GM08714 (cell line): ENCODE measurements at regions not wholly inside any gene's neighbourhood (a gene's known extent, or its start where the extent isn't known, plus 50 kb on each side); places are given as distances from the start of the nearest gene placed in this dataset.

Experiments used
- H3K4me3 ChIP-seq: fragments of 200-500 bp; sonication (Bioruptor generic); 2 replicates; pipeline ENCODE4 v1.5.1; 2014; ENCODE audit warnings: mild to moderate bottlenecking, low read length, inconsistent platforms
- ZNF274 ChIP-seq: IDR thresholded peaks from 2 replicates; pipeline ENCODE4 v1.6.1; 2012; ENCODE audit warnings: mild to moderate bottlenecking, low read depth, low read length

DNA sequence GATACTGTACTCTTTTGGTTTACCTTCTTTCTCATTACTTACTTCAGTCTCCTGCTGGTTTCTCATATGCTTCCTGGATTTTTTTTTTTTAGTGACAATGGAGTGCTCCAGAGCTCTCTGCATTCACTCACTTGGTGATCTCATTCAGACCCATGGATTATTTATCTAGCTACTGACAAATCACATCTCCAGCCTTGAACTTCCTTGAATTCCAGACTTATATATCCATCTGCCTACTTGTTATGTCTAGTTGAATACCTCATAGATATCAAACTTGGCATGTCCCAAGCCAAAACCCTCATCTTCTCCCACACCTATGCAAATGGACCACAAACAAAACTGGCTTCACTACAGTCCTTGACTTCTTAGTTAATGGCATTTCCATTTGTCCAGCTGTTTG lies 234.7 kb upstream of the ZPLD1 start:
- no peak overlapping the region for H3K4me3 ChIP-seq

DNA sequence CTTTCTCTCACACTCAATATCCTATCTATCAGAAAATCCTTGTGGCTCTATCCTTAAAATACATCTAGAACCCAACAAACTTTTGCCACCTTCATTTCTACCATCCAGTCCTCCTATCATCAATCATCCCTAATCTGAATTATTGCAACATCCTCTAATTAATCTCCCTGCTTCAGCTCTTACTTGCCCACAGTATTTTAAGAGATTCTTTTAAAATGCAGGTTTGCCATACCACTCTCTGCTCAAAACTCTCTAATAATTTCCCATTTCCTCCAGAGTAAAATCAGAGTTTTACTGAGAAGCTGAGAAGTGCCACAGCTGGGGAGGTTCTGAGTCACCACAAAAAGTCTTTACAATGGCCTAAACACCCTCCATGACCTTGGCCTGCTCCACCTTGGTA lies 234.3 kb upstream of the ZPLD1 start:
- TF ChIP-seq ZNF274 = no peak
- H3K4me3 ChIP-seq = no peak overlapping the region

More for the DNA sequence above, 234.7 kb upstream of the ZPLD1 start:
- TF ChIP-seq ZNF274 = no peak

DNA sequence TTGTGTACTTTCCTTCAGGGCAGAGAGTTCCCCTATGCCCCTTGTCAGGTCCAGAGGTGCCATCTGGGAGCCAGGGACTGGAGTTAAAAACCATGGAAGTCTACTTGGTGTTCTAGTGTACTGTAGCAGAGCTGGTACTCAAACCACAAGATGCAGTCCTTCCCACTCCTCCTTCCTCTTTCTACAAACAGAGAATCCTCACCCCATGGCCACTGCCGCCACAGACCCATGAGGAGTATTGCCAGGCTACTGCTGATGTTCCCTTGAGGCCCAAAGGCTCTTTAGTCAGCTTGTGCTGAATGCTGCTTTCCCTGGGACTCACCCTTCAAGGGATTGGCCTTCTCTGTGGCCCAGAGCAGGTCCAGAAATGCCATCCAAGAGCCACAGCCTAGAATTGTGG lies 229.2 kb upstream of the ZPLD1 start:
- TF ChIP-seq ZNF274 = no peak
- H3K4me3 ChIP-seq = no peak overlapping the region

DNA sequence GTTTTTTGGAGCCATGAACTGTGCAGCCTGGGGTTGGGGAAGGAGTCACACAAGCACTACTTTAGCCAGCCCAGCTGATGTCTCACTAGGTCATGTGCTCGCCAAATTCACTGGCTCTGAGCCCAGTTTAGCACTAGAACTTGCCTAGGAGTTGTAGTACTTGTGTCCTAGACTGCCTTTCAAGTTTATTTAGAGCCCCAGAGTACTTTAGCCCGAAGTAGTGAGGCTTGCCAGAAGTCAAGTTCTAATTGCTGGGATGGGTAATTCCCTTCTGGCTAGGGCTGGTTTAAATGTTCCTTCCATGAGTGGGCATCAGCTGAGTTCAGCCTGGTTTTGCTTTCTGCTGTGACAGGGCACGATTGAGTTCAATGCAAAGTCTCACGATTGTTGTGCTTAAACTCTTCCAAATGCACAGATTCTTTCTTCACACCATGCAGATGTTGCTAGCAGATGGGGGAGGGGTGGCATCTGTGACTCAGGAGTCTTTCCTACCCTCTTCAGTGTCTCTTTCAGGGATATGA lies 228.2 kb upstream of the ZPLD1 start:
- TF ChIP-seq ZNF274 = no peak
- H3K4me3 ChIP-seq = no peak overlapping the region

DNA sequence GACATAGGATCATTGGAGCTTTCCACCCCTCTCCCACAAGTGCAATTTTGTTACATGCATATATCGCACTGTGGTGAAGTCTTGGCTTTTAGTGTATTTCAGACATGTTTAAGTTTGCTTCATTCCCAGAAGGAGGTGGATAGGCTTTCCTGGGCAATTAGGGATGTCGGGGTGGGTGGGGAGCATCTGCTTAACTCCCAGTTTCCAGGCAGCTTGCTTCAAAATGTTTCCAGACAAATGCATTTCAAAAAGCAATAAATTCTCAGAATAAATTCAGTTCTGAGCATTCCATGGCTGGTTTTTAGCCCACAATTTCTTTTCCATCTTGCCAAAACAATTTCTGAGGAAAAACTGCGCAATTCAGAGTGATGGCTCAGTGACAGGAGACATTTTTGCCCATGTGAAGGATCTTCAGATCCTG lies 227.7 kb upstream of the ZPLD1 start:
- no peak for TF ChIP-seq ZNF274
- H3K4me3 ChIP-seq = no peak overlapping the region

DNA sequence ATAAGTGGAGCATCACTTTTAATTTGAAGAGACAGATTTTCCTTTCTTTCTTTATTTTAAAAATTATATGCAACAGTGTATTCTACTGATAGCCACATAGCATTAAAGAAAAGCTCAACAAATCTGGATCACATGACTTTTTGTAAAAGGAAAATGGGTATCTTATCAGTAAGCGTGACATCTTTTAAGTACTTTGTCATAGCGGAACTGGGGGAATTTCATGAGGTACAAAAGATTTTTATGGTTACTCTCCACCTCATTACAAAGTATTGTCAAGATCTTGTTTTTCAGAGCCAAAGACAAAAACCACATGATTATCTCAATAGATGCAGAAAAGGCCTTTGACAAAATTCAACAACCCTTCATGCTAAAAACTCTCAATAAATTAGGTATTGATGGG lies 219.6 kb upstream of the ZPLD1 start:
- TF ChIP-seq ZNF274 = no peak
- no peak overlapping the region for H3K4me3 ChIP-seq

DNA sequence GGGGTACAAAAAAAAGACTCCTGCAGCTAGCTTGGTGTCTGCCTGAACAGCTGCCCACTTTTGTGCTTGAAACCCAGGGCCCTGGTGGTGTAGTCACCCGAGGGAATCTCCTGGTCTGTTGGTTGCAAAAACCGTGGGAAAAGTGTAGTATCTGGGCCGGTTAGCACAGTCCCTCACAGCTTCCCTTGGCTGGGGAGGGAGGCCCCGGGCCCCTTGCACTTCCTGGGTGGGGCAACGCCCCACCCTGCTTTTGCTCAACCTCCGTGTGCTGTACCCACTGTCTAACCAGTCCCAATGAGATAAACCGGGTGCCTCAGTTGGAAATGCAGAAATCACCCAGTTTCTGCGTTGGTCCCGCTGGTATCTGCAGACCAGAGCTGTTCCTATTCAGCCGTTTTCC lies 211.7 kb upstream of the ZPLD1 start:
- no peak overlapping the region for H3K4me3 ChIP-seq
- no peak for TF ChIP-seq ZNF274

DNA sequence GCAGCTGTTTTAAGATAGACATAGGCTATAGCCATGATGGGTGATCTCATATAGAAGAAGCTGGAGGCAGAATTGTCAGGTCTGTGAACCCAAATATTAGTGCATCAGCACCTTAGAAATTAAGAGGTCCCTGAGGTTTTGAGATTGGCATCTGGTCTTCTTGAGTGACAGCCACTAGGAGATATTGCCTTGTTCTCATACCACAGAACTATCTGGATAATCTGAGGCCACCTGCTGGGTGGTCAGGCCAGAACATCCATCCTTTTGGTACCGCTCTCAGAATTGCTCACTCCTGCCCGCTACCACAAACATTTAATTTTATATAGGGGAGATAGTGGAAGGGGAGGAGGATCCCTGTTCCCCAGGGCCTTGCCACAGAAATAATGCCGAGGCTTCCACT lies 210.6 kb upstream of the ZPLD1 start:
- H3K4me3 ChIP-seq = no peak overlapping the region
- TF ChIP-seq ZNF274 = no peak

DNA sequence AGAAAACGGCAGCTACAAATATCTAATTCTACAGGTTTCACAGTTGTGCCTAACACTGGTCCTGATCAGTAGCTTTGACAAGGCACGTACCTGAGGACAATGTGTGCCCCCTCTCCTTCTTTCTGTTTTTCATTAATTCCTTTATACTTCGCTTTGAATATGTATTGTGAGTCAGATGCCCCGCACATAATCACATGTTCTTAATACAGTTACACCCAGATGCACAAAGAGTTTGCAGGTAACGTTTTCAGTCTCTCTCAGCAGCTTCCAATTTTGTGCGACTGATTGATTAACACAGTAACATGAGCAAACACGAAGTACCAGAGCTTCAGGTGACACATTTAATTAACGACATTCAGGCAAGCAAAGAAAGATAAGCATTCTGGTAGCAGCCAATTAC lies 209.8 kb upstream of the ZPLD1 start:
- TF ChIP-seq ZNF274 = no peak
- H3K4me3 ChIP-seq = no peak overlapping the region

DNA sequence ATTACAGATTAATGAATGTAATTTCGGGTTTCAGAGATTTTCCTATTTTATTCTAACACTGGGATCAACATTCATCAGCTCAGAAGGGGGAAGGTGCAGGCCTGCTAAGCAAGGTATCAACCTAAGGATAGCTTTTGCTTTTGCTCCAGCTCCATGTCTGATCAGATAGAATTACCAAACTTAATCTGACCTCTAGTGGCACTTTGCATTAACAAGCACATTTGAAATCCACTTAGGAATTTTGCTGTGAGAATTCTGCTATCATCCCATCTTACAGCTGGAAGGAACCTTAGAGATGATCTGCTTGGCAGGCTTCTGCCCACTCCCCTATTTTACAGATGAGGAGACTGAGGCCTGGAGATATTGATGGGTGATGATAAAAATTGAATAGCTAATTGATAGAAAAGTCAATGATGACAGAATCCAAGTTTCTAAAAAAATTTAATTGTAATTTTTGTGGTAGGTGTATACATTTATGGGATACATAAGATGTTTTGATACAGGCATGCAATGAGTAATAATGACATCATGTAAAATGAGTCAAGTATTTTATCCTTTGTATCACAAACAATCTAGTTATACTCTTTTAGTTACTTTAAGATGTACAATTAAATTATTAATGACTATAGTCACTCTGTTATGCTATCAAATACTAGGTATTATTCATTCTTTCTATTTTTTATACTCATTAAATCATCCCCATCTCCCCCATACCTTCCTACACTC lies 209.2 kb upstream of the ZPLD1 start:
- TF ChIP-seq ZNF274 = no peak
- H3K4me3 ChIP-seq = no peak overlapping the region

DNA sequence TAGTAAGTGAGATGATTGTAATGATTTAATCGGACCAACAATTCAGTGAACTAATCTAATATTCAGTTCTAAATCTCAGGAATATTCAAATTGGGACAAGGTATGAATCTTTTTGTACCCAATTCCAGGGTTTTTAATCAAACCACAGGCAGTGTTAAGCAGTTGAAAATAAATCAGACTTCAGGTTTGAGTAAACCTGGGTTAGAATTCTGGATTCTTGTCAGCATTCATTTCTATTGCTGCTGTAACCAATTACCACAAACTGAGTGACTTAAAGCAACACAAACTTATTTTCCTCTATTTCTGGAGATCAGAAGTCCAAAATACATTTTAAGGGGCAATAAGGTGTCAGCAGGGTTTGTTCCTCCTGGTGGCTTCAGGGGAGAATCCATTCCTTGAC lies 208.4 kb upstream of the ZPLD1 start:
- H3K4me3 ChIP-seq = no peak overlapping the region
- no peak for TF ChIP-seq ZNF274

DNA sequence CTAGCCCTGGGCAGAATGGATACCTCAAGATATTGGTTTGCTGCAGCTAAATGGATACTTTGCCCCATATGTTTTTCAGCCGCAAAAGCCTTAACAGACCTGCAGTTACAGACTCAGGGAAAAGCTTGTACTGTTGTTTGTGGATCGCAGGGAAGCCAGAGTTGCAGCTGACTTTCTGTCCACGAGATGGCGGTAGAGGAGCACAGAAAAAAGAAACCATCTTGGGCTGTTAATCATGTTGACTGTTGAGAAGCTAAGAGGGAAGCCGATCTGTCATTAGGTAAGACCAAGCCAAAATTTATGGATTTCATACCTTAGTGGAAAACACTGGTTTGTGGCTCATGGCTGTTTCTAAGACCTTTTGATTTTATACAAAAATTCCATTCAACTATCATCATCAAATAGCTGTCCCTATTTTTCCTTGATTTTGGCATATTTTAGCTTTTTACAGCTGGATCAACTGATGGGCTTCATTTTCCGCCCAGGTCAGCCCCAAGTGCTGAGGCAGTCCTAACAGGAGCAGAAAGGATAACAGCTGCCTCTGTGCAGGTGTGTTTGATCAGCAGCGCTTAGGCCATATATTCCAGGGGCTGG lies 205.7 kb upstream of the ZPLD1 start:
- H3K4me3 ChIP-seq = no peak overlapping the region
- TF ChIP-seq ZNF274 = no peak

DNA sequence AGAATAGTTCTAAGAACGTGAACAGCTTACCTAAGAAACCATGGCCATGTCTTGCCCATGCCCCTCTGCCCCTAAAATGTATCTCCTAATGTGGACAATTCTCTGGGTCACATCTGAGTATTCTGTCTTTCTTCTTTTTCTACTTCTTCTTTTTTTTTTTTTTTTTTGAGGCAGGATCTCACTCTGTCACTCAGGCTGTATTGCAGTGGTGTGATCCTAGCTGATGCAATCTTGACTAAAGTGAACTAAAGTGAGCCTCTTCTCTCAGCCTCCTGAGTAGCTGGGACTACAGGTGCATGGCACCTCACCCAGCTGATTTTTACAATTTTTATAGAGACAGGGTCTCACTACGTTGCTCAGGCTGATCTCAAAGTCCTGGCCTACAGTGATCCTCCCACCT lies 204.8 kb upstream of the ZPLD1 start:
- no peak overlapping the region for H3K4me3 ChIP-seq
- no peak for TF ChIP-seq ZNF274

DNA sequence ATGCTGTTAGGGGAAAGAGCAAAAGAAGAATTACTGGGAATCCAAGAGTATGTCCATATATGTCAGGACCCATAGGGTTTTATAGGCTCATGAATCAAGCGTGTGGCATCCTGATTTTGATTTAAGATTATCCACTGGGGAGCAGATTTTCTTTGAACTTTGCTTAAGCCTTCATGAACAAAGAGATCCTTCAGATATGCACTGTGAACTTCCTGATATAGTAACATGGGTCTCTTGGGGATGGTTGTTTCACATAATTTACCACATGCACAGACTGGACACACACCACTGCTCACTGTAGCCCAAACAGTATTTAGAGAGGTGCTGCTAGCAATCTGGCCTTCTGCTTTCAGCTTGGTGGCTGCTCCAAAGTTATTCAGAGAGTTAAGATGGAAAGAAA lies 200.9 kb upstream of the ZPLD1 start:
- no peak overlapping the region for H3K4me3 ChIP-seq
- no peak for TF ChIP-seq ZNF274

DNA sequence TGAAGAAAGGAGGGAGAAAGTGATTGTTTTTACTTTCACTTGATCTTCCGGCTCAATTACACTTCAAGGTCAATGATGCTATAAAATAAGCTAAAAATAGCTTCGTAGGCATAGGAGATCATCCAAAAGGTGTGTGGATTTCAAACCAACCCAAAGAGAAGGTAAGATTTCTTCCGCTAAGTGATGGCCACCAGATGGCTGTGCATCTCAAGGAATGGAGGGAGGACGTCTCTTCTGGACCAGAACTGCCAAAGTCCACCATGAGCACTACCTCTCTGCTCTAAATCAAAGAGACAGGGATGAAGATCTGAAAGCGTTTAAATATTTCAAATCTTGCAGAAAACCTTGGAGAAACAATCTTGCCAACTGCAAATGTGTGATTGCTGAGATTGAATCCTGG lies 199.1 kb upstream of the ZPLD1 start:
- TF ChIP-seq ZNF274 = no peak
- no peak overlapping the region for H3K4me3 ChIP-seq

DNA sequence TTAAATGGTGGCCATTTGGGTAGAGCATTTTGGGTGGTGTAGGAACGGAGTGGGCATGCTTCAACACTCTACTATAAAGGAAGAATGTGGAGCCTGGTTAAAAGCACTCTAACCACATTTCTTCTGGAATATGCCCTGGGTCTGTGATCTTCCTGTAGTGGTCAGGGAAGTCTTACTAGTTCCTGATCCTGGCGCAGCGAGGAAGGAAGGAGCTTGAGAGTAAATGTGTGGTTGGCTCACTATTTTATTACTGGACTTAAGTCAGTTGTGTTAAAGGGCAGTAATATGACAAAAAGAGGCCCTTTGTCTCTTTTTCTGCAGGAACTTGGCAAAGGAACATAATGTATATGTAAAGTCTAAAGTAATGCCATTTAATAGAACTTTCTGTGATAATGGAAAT lies 197.6 kb upstream of the ZPLD1 start:
- TF ChIP-seq ZNF274 = no peak
- H3K4me3 ChIP-seq = no peak overlapping the region

DNA sequence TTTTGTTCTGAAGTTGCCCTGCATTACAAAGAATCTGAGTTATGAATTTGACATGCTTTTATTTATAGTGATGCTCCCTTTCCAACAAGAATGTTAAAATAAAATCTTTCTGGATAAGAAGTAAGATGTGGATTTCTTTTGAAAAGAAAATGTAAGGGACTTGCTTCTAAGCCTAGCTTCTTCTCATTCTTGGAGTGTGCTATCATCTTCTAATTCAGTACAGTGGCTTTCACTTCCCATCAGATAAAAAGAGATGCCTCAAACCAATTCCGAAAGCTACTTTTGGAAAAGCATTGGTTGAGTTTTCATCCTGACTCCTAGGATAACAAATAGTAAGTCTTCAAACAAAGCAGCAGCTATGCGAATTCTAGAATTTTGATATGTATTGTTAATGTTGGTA lies 197.0 kb upstream of the ZPLD1 start:
- no peak for TF ChIP-seq ZNF274
- no peak overlapping the region for H3K4me3 ChIP-seq
